OCI-LY7 (cell line): ENCODE measurements at regions not wholly inside any gene's neighbourhood (a gene's known extent, or its start where the extent isn't known, plus 50 kb on each side); places are given as distances from the start of the nearest gene placed in this dataset.
"Not testable (repeated sequence)": the region's sequence is repeated elsewhere in the genome, so short reads cannot be mapped to it uniquely, and the experiment has no call there.

ENCODE experiments used
- BruUV-seq: library from RNA; stranded (reverse); fragments of 400-500 nt; replicated peaks from 2 replicates; lab custom pipeline; 2021; lab: Mats Ljungman, UMichigan
- CTCF ChIA-PET: fragments of 300-600 bp; sonication (Branson Sonifier 250); formaldehyde crosslinking; loops from one replicate; lab custom pipeline; 2022; ENCODE audit warnings: antibody characterized with exemption; ENCODE audit not compliant: unreplicated experiment; lab: Charles Lee
- POLR2A ChIA-PET: fragments of 300-600 bp; sonication (Branson Sonifier 250); formaldehyde crosslinking; loops from one replicate; lab custom pipeline; 2022; ENCODE audit warnings: antibody characterized with exemption; lab: Charles Lee
- DNase-seq: peaks from one replicate; pipeline ENCODE4 v3.0.0-alpha.2; 2015; ENCODE audit warnings: low spot score
- H2AFZ ChIP-seq: fragments of 200-600 bp; sonication (generic), shearing (Covaris generic); 2 replicates; pipeline ENCODE4 v1.6.1; 2014; ENCODE audit warnings: mild to moderate bottlenecking, antibody characterized with exemption, low read length, moderate library complexity
- H3K27ac ChIP-seq: fragments of 200-600 bp; sonication (generic); 2 replicates; pipeline ENCODE4 v1.5.1; 2014; ENCODE audit warnings: mixed run types, low read depth, mild to moderate bottlenecking, moderate library complexity, low read length, inconsistent platforms; ENCODE audit not compliant: poor library complexity, severe bottlenecking
- H3K36me3 ChIP-seq: fragments of 200-600 bp; sonication (generic); 2 replicates; pipeline ENCODE4 v1.6.1; 2014; ENCODE audit warnings: mild to moderate bottlenecking, antibody characterized with exemption, low read length, moderate library complexity, mixed read lengths; ENCODE audit not compliant: insufficient read depth
- H3K4me1 ChIP-seq: fragments of 200-600 bp; sonication (generic); 2 replicates; pipeline ENCODE4 v1.5.1; 2014; ENCODE audit warnings: mild to moderate bottlenecking, low read length; ENCODE audit not compliant: insufficient read depth, poor library complexity, severe bottlenecking
- H3K4me2 ChIP-seq: fragments of 200-600 bp; sonication (generic); 2 replicates; pipeline ENCODE4 v1.6.1; 2014; ENCODE audit warnings: mild to moderate bottlenecking, low read length
- H3K4me3 ChIP-seq: fragments of 200-600 bp; sonication (generic); 2 replicates; pipeline ENCODE4 v1.5.1; 2014; ENCODE audit warnings: mild to moderate bottlenecking, low read depth, low read length; ENCODE audit not compliant: poor library complexity, severe bottlenecking
- H3K79me2 ChIP-seq: fragments of 200-600 bp; sonication (generic); 2 replicates; pipeline ENCODE4 v1.6.1; 2016; ENCODE audit warnings: low read depth, mild to moderate bottlenecking, low read length, moderate library complexity, mixed read lengths; ENCODE audit not compliant: insufficient read depth
- H3K9me2 ChIP-seq: fragments of 200-600 bp; sonication (generic); 2 replicates; pipeline ENCODE4 v1.6.1; 2016; ENCODE audit warnings: mild to moderate bottlenecking, low read length, mixed read lengths; ENCODE audit not compliant: insufficient read depth
- H3K9me3 ChIP-seq: fragments of 200-600 bp; sonication (generic); 2 replicates; pipeline ENCODE4 v1.6.1; 2014; ENCODE audit warnings: mild to moderate bottlenecking, mixed run types, low read length, mixed read lengths
- H4K20me1 ChIP-seq: fragments of 200-600 bp; sonication (generic); 2 replicates; pipeline ENCODE4 v1.6.1; 2014; ENCODE audit warnings: mild to moderate bottlenecking, antibody characterized with exemption, low read length, moderate library complexity, mixed read lengths; ENCODE audit not compliant: insufficient read depth
- EZH2phosphoT487 ChIP-seq: fragments of 200-600 bp; sonication (generic); IDR thresholded peaks from 2 replicates; pipeline ENCODE4 v1.6.1; 2018; ENCODE audit warnings: low read depth, borderline replicate concordance, mild to moderate bottlenecking, mixed run types, antibody characterized with exemption, low read length, moderate library complexity, mixed read lengths
- intact Hi-C: fragments of 100-400 bp; cut with micrococcal nuclease; formaldehyde crosslinking; loops from one replicate; pipeline ENCODE4 v1.10.0; 2022; ENCODE audit not compliant: unreplicated experiment
- TF ChIP-seq, protein P1 (sequence below): fragments of 200-600 bp; sonication (generic); conservative IDR thresholded peaks from 2 replicates; pipeline ENCODE4 v1.5.1; 2014; ENCODE audit warnings: mild to moderate bottlenecking, antibody characterized with exemption, low read length, moderate library complexity, mixed read lengths

GRCh38 chrX:87017210-87017609 is 500.4 kb upstream of the KLHL4 start:
- no peak for DNase-seq

GRCh38 chrX:87033115-87033514 is 484.5 kb upstream of the KLHL4 start:
- H3K36me3 ChIP-seq, H3K4me2 ChIP-seq, H3K27ac ChIP-seq, BruUV-seq, H3K9me3 ChIP-seq, CTCF ChIA-PET, H3K9me2 ChIP-seq, H3K4me1 ChIP-seq, H2AFZ ChIP-seq, H3K79me2 ChIP-seq, POLR2A ChIA-PET, H3K4me3 ChIP-seq, DNase-seq, H4K20me1 ChIP-seq, intact Hi-C loops: not testable (repeated sequence)

More at GRCh38 chrX:87017210-87017609, 500.4 kb upstream of the KLHL4 start:
- intact Hi-C loops: no loop called here
- H3K4me2 ChIP-seq: no peak overlapping the region
- H3K9me3 ChIP-seq: no peaks in the 10 kb centered on the region
- no peaks in the 10 kb centered on the region for H4K20me1 ChIP-seq
- H3K4me3 ChIP-seq: no peak overlapping the region
- no peaks in the 10 kb centered on the region for H3K36me3 ChIP-seq
- CTCF ChIA-PET: no interaction called here
- POLR2A ChIA-PET: no interaction called here
- no peak overlapping the region for H3K27ac ChIP-seq
- TF ChIP-seq, protein P1, sequence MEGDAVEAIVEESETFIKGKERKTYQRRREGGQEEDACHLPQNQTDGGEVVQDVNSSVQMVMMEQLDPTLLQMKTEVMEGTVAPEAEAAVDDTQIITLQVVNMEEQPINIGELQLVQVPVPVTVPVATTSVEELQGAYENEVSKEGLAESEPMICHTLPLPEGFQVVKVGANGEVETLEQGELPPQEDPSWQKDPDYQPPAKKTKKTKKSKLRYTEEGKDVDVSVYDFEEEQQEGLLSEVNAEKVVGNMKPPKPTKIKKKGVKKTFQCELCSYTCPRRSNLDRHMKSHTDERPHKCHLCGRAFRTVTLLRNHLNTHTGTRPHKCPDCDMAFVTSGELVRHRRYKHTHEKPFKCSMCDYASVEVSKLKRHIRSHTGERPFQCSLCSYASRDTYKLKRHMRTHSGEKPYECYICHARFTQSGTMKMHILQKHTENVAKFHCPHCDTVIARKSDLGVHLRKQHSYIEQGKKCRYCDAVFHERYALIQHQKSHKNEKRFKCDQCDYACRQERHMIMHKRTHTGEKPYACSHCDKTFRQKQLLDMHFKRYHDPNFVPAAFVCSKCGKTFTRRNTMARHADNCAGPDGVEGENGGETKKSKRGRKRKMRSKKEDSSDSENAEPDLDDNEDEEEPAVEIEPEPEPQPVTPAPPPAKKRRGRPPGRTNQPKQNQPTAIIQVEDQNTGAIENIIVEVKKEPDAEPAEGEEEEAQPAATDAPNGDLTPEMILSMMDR: no peak
- no peak for TF ChIP-seq EZH2phosphoT487
- H3K9me2 ChIP-seq: no peaks in the 10 kb centered on the region
- no TSS peak for BruUV-seq
- H3K4me1 ChIP-seq: no peaks in the 10 kb centered on the region
- H2AFZ ChIP-seq: no peak overlapping the region
- no peaks in the 10 kb centered on the region for H3K79me2 ChIP-seq

DNA sequence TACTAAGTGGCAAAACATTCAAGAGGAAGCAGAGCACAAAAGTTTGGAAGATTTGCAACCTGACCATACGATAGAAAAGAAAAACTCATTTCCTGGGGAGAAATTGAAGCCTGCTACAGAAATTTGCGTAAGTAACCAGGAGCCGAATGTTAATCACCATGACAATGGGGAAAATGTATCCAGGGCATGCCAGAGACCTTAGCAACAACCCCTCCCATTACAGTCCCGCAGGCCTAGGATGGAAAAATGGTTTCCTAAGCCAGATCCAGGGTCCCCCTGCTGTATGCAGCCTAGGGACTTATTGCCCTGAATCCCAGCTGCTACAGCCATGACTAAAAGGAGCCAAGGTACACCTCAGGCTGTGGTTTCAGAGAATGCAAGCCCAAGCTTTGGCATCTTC is 472.2 kb upstream of the KLHL4 start:
- no peak for TF ChIP-seq EZH2phosphoT487
- TF ChIP-seq, protein P1: no peak
- ChIA-PET POLR2A (no interaction called here), CTCF (no interaction called here)
- Histone ChIP-seq H4K20me1 (no peaks in the 10 kb centered on the region), H3K27ac (no peak overlapping the region), H3K4me2 (no peak overlapping the region), H2AFZ (no peak overlapping the region), H3K79me2 (no peaks in the 10 kb centered on the region), H3K9me3 (no peaks in the 10 kb centered on the region), H3K36me3 (no peaks in the 10 kb centered on the region), H3K4me3 (no peak overlapping the region), H3K9me2 (no peaks in the 10 kb centered on the region), H3K4me1 (no peaks in the 10 kb centered on the region)
- DNase-seq: no peak
- intact Hi-C loops: no loop called here
- BruUV-seq: no TSS peak
